ENCODE measurements at regions not wholly inside any gene's neighbourhood (a gene's known extent, or its start where the extent isn't known, plus 50 kb on each side); places are given as distances from the start of the nearest gene placed in this dataset.

DNA sequence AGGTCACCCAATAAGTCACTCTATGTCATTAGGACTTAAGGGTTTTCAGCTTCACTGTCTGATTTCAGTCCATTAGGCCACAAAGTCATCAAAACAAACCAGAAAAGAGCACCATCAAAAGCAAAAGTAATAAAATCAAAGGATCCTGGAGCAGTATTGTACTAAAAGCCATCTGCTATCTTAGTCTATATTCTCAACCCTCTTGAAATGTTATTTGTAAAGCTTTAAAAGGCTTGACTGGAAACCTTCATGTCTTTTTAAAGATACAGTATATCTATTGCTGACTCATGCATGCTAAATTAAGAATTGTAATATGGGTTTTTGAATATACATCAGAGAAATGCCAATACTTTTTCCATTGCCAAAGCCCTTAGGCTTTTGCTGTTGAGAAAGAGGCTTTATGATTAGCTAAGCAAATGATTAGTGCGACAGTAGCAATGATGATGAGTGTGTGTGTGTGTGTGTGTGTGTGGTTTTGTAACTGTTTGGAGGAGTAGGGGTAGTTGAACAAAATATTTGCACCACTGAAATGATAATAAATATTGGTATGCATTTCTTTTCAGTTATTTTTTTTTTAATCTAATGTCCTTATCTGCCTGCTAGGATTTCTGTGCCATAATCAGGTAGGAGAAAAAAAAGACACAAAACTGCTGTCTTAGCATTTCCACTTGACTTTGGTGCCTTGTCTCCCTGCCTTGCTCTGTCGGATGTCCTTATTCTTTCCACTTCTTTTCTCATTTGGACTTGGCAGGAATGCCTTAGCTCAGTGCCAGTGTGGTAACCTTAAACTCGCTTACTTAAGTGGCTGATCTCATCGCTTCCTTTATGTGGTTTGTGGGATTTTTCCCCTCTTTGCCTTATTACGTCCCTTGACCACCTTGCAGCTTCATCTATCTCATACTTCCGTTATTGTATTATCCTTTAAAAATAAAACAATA, 119.7 kb downstream of the PCDH7 start:
- Histone ChIP-seq H3T11ph (ENCODE audit: low read length) (no peak overlapping the region), H3K23me2 (ENCODE audit: insufficient read length, low read depth, low read length, poor library complexity, severe bottlenecking) (no peaks in the 10 kb centered on the region), H2BK20ac (ENCODE audit: low read depth, low read length, poor library complexity, severe bottlenecking) (no peak overlapping the region), H3K27me3 (ENCODE audit: insufficient read depth, low read length) (no peaks in the 10 kb centered on the region), H3K14ac (ENCODE audit: insufficient read depth, low read length) (no peak overlapping the region), H2BK5ac (ENCODE audit: insufficient read length, low read length) (no peak overlapping the region), H2BK15ac (ENCODE audit: low read depth, low read length) (no peak overlapping the region), H3K9me3 (ENCODE audit: control insufficient read depth, low read depth, low read length) (no peaks in the 10 kb centered on the region), H2AFZ (ENCODE audit: low read length) (no peak overlapping the region), H3K9ac (ENCODE audit: extremely low read depth, insufficient read length, low read length) (no peak overlapping the region), H4K91ac (ENCODE audit: insufficient read length, low read depth, low read length) (no peak overlapping the region), H3K23ac (ENCODE audit: insufficient read length, low read depth, low read length) (no peak overlapping the region), H2BK12ac (ENCODE audit: insufficient read length, low read depth, low read length) (no peak overlapping the region), H3K79me1 (ENCODE audit: insufficient read depth, low read depth, low read length, poor library complexity, severe bottlenecking) (no peaks in the 10 kb centered on the region), H4K5ac (ENCODE audit: insufficient read length, low read depth, low read length) (no peak overlapping the region), H3K56ac (ENCODE audit: insufficient read length, low read depth, low read length) (no peak overlapping the region), H4K8ac (replicated peaks; ENCODE audit: insufficient read length, low read depth, low read length) (no peak overlapping the region), H4K20me1 (ENCODE audit: control insufficient read depth, insufficient read depth, insufficient read length) (no peaks in the 10 kb centered on the region), H3K4me1 (ENCODE audit: insufficient read depth, low read length) (no peaks in the 10 kb centered on the region; the same call in 1 of the 2 replicates), H3K27ac (ENCODE audit: insufficient read length, low read depth, low read length) (no peak overlapping the region), H3K18ac (ENCODE audit: insufficient read length, low read depth, low read length) (no peak overlapping the region), H2BK120ac (ENCODE audit: low read depth, low read length, poor library complexity, severe bottlenecking) (no peak overlapping the region), H2AK5ac (ENCODE audit: insufficient read length, low read length) (no peak overlapping the region), H3K79me2 (ENCODE audit: insufficient read depth, low read length) (no peaks in the 10 kb centered on the region), H3K4me2 (ENCODE audit: insufficient read depth, insufficient read length, low read length) (no peak overlapping the region), H3K4ac (ENCODE audit: low read depth, low read length) (no peak overlapping the region)
- Mint-ChIP-seq H3K27ac (peak overlapping the region in 2 of 3 experiments; percentile 4 to 69; a peak in 2 of 7 replicates), H3K36me3 (ENCODE audit: insufficient read depth in 1 of 3, low read depth in 3 of 3) (no peaks in the 10 kb centered on the region), H3K4me3 (no peak overlapping the region), H3K4me1 (peaks cover 37 to 58% of the 10 kb centered on the region in 2 experiments), H3K9me3 (no peaks in the 10 kb centered on the region), H3K27me3 (ENCODE audit: low read depth) (no peaks in the 10 kb centered on the region)
- no CpG with 5 or more reads among the region's 6 CpGs for WGBS (ENCODE audit: extremely low coverage, insufficient read length, low lambda C conversion rate)
- DNase-seq = no peak
- TF ChIP-seq, protein P1, sequence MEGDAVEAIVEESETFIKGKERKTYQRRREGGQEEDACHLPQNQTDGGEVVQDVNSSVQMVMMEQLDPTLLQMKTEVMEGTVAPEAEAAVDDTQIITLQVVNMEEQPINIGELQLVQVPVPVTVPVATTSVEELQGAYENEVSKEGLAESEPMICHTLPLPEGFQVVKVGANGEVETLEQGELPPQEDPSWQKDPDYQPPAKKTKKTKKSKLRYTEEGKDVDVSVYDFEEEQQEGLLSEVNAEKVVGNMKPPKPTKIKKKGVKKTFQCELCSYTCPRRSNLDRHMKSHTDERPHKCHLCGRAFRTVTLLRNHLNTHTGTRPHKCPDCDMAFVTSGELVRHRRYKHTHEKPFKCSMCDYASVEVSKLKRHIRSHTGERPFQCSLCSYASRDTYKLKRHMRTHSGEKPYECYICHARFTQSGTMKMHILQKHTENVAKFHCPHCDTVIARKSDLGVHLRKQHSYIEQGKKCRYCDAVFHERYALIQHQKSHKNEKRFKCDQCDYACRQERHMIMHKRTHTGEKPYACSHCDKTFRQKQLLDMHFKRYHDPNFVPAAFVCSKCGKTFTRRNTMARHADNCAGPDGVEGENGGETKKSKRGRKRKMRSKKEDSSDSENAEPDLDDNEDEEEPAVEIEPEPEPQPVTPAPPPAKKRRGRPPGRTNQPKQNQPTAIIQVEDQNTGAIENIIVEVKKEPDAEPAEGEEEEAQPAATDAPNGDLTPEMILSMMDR (conservative IDR thresholded peaks at IDR 0.05) = no peak

Data from H9 (cell line).